ENCODE measurements at regions not wholly inside any gene's neighbourhood (a gene's known extent, or its start where the extent isn't known, plus 50 kb on each side); places are given as distances from the start of the nearest gene placed in this dataset.

GRCh38 chr10:10813656-10814055 is 204.0 kb upstream of the CELF2 start:
- TF ChIP-seq RFX5 (IDR thresholded peaks at IDR 0.05) (no peak), RCOR1 (IDR thresholded peaks at IDR 0.05; ENCODE audit: low read depth, low read length) (no peak), CEBPB (IDR thresholded peaks at IDR 0.05) (no peak), ZFP36 (IDR thresholded peaks at IDR 0.05; ENCODE audit: borderline replicate concordance, partially characterized antibody) (no peak)
